GM12865 (cell line): ENCODE measurements at regions not wholly inside any gene's neighbourhood (a gene's known extent, or its start where the extent isn't known, plus 50 kb on each side); places are given as distances from the start of the nearest gene placed in this dataset.

Experiments used
- DNase-seq: peaks from one replicate; pipeline ENCODE4 v3.0.0; 2010; ENCODE audit warnings: low read depth
- H3K4me3 ChIP-seq: 2 replicates; pipeline ENCODE4 v1.5.1; 2011; ENCODE audit warnings: mild to moderate bottlenecking, low read depth, low read length, control low read depth
- TF ChIP-seq, protein P1 (sequence below): IDR thresholded peaks from 2 replicates; pipeline ENCODE4 v1.5.1; 2011; ENCODE audit warnings: low read length, control low read depth, low read depth, inconsistent platforms; ENCODE audit not compliant: insufficient read depth; ENCODE audit errors: missing control alignments

DNA sequence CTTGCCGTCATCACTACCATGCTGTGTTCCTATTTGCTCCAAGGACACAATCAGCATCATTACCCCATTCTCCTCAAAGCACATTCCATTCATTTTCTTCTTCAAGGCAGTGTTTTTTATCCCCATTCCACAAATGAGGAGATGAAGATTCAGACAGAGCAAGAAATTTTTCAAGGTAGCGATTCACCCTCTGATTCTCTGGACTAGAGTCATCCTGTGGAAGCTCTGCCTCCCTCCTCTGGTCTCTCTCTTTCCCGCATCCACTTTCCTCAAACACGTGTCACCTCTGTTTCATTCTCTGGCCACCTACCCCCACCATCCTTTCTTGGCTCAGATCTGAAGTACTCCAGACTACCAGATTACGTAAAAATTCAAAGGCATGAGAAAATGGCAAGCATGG is 297.9 kb downstream of the SOX11 start:
- H3K4me3 ChIP-seq: no peak overlapping the region
- TF ChIP-seq, protein P1, sequence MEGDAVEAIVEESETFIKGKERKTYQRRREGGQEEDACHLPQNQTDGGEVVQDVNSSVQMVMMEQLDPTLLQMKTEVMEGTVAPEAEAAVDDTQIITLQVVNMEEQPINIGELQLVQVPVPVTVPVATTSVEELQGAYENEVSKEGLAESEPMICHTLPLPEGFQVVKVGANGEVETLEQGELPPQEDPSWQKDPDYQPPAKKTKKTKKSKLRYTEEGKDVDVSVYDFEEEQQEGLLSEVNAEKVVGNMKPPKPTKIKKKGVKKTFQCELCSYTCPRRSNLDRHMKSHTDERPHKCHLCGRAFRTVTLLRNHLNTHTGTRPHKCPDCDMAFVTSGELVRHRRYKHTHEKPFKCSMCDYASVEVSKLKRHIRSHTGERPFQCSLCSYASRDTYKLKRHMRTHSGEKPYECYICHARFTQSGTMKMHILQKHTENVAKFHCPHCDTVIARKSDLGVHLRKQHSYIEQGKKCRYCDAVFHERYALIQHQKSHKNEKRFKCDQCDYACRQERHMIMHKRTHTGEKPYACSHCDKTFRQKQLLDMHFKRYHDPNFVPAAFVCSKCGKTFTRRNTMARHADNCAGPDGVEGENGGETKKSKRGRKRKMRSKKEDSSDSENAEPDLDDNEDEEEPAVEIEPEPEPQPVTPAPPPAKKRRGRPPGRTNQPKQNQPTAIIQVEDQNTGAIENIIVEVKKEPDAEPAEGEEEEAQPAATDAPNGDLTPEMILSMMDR: no peak
- no peak for DNase-seq

DNA sequence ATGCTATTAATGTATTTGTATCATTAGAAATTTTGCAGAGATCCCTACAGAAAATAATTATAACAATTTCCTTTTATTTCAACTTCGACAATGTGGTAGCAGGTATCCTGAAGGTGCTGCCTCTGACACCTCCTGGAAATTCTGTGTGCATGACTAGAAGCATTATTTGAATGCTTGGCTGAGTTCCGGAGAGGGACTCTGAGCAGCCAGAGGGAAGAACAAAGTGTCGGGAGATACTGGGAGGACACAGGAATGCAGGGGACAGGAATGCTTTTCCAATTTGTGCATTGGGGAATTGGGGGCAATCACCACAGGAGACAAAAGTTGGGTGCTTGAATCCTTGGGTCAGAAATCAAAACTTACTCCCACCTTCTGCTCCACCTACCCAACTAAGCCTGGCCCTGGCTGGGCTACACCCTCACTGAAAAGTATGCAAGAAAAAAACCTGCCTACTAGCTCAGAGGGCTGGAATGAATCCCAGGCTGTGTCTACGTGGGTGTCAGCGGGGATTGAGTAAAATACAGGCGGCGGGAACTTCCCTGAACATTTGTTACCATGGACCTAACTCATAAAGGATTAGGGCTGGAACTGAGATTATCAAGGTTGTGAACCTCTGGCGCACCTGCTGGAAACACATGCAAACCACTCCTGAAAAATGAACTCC is 299.3 kb downstream of the SOX11 start:
- TF ChIP-seq, protein P1: no peak
- no peak for DNase-seq
- H3K4me3 ChIP-seq: no peak overlapping the region

DNA sequence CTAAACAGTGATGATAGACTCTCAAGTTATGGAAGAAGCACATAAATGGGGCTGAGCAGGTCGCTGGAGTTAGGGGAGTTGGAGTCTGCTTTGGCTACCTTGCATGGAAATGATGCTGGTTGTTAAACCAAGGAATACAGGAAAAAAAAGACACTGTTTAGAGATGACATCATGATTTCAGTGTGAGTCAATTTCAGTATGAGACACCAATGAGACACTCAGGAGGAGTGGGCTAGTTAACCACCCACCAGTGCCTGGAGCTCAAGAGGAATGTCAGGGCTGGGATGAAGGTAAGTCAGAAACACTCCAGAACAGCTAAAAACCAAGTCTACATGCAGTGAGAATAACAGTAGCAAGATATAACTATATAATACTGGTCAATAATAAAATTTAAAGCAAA is 303.6 kb downstream of the SOX11 start:
- no peak overlapping the region for H3K4me3 ChIP-seq
- no peak for DNase-seq
- TF ChIP-seq, protein P1: no peak

DNA sequence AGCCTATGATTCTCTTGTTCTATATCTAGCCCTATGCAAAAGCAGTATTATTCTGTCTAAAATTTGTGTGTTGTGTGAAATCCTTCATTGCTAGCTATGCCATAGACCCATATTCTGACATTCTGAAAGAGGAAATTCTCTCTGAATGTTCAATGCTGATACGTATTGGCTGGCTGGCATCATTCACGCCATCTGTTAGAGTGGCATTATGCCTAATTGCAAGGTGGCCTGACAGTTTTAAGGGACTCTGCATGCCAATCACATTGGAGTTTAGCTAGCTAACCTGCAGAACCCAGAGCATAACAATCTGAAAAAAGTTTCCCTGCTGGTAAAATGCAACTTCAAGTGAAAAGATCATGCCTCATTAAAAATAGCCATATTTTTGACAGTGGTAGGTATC is 316.0 kb downstream of the SOX11 start:
- TF ChIP-seq, protein P1: no peak
- H3K4me3 ChIP-seq: no peak overlapping the region
- no peak for DNase-seq

DNA sequence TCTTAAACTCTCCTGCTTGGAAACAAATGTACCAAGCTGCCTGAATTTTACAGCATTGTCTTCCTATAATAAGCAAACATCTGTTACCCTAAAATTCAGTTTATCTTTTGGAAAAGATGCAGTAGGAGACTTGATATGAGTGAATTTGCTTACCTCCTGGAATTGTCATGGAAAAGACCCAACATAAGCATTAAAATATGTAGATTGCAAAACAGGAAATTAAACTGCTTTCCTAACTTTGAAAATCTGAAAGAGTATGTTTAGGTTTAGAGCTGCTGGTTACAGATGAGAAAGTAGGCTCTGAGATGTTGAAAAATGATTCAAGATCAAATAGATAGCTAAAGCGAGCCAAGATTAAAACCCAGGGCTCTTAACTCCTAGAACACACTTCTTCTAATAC is 316.5 kb downstream of the SOX11 start:
- H3K4me3 ChIP-seq: no peak overlapping the region
- TF ChIP-seq, protein P1: no peak
- DNase-seq: no peak

DNA sequence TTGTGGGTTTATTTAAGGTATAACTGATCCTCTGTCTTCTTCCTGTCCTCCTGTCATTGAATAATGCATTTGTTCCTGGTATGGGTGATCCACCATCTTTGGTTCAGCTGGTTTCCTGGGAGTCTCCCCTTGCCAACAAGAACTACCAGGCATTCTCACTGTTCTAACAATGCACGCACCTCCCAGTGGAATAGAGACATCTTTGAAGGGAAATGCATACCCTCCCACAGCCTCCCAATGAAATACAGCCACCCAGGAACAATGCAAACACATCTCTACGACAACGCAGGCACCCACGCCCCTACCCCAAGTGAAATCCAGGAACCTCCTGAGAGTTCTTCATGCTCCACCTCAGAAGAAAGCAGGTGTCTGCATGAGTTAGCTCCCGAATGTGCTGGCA is 318.0 kb downstream of the SOX11 start:
- TF ChIP-seq, protein P1: no peak
- DNase-seq: no peak
- H3K4me3 ChIP-seq: no peak overlapping the region

DNA sequence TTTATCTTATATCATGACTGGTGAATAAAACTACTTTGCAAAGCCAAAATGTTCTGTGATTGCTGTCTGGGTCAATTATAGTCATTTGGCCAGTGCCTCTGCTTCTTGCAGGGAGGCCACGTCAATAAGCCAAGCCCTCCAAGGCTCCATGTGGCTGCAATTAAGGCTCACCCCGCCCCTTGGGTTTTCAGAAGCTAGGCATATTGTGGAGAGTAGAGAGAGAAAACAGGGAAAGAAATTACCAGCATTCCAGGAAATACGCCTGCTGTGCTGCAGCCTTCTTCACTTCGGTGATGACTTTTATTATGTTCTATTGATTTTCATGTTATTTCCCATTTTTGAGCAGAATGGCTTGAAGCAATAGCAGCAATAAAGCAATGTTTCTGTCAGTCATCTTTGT is 319.7 kb downstream of the SOX11 start:
- no peak for DNase-seq
- TF ChIP-seq, protein P1: no peak
- no peak overlapping the region for H3K4me3 ChIP-seq
